ENCODE measurements at regions not wholly inside any gene's neighbourhood (a gene's known extent, or its start where the extent isn't known, plus 50 kb on each side); places are given as distances from the start of the nearest gene placed in this dataset.

DNA sequence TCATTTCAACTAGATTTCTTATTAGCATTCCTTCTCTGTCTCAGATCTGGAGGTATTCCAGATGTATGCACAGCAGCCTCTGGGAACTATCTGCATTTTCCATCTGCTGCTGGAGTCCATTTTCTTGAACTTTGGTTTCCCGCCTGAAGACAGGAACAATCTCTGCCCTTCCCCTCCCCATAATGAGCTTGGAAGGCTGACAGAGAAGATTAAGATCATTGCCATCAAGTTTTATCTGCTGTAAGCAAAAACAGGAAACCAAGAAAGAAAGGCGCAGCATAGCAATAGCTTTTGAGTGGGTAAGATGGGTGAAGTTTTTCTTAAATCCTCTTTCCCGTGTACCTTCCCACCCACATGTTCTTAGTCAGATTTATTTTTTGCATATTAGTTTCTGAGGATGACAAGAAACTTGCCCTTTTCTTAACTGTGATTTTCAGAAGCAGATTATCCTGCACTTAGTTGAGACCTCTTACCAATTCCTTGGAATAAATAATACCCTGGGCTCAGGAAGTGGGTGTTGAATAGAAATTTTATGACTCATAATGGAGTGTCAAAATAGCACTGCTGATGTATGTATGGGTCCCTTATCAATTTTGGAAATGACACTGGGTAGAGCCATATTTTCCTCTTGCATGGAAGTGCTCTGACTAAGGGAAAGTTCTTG lies 78.3 kb downstream of the CT47B1 start:
- no peak overlapping the region for H3K4me3 ChIP-seq (ENCODE audit: low read depth, low read length)
- POLR2A ChIA-PET, result no interaction called here
- H3K4me1 Mint-ChIP-seq (ENCODE audit: low read depth, unreplicated experiment), result no peaks in the 10 kb centered on the region
- H3K9me3 Mint-ChIP-seq (ENCODE audit: unreplicated experiment), result no peaks in the 10 kb centered on the region
- CTCF ChIA-PET, result no interaction called here
- H3K36me3 Mint-ChIP-seq (ENCODE audit: insufficient read depth, unreplicated experiment), result no peaks in the 10 kb centered on the region
- TF ChIP-seq, protein P1, sequence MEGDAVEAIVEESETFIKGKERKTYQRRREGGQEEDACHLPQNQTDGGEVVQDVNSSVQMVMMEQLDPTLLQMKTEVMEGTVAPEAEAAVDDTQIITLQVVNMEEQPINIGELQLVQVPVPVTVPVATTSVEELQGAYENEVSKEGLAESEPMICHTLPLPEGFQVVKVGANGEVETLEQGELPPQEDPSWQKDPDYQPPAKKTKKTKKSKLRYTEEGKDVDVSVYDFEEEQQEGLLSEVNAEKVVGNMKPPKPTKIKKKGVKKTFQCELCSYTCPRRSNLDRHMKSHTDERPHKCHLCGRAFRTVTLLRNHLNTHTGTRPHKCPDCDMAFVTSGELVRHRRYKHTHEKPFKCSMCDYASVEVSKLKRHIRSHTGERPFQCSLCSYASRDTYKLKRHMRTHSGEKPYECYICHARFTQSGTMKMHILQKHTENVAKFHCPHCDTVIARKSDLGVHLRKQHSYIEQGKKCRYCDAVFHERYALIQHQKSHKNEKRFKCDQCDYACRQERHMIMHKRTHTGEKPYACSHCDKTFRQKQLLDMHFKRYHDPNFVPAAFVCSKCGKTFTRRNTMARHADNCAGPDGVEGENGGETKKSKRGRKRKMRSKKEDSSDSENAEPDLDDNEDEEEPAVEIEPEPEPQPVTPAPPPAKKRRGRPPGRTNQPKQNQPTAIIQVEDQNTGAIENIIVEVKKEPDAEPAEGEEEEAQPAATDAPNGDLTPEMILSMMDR (IDR thresholded peaks at IDR 0.05; ENCODE audit: insufficient read depth in 1 of 2, low read depth in 1 of 2, low read length in 1 of 2, severe bottlenecking in 1 of 2, unreplicated experiment in 1 of 2), result no peak
- no peak overlapping the region for H3K4me3 Mint-ChIP-seq (ENCODE audit: unreplicated experiment)
- no peak for DNase-seq
- no peaks in the 10 kb centered on the region for H3K36me3 ChIP-seq (ENCODE audit: control insufficient read depth, insufficient read depth, low read length)
- H3K4me1 ChIP-seq, result no peaks in the 10 kb centered on the region
- no TSS peak for BruUV-seq (replicated peaks)
- no peak overlapping the region for H3K27ac Mint-ChIP-seq (ENCODE audit: unreplicated experiment)
- H3K27me3 Mint-ChIP-seq (ENCODE audit: insufficient read depth, unreplicated experiment), result no peaks in the 10 kb centered on the region
- H3K9me3 ChIP-seq, result no peaks in the 10 kb centered on the region
- H3K27me3 ChIP-seq (replicated peaks; ENCODE audit: control insufficient read depth, insufficient read depth, low read length), result no peaks in the 10 kb centered on the region
- intact Hi-C loops (cut with micrococcal nuclease; ENCODE audit: unreplicated experiment), result loop anchor here (10.0 kb wide), 1 partner anchor 507 kb away; no protein-coding TSS in a partner anchor

DNA sequence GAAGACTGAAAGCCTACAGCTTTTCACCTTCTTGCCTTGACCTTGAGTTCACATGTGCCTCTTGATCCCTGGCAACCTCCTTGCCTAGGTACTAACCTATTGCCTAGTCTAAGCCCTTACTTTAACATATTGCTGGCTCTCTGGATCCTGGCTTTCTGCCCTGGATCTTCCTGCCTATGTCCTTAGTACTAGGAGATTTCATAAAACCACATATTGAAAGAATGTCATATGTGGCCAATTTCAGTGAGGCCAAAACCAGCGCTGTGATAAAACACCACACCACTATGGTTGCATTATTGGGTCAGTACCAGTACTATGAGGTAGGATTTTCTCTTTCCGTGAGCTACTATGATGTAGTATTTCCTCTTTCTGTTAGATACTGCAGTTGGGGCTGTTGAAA lies 80.4 kb downstream of the CT47B1 start:
- ChIA-PET CTCF (no interaction called here), POLR2A (no interaction called here)
- Histone ChIP-seq H3K9me3 (no peaks in the 10 kb centered on the region), H3K27me3 (replicated peaks; ENCODE audit: control insufficient read depth, insufficient read depth, low read length) (no peaks in the 10 kb centered on the region), H3K4me3 (ENCODE audit: low read depth, low read length) (no peak overlapping the region), H3K36me3 (ENCODE audit: control insufficient read depth, insufficient read depth, low read length) (no peaks in the 10 kb centered on the region), H3K4me1 (no peaks in the 10 kb centered on the region)
- Mint-ChIP-seq H3K27me3 (ENCODE audit: insufficient read depth, unreplicated experiment) (peaks cover 3% of the 10 kb centered on the region), H3K4me1 (ENCODE audit: low read depth, unreplicated experiment) (no peaks in the 10 kb centered on the region), H3K27ac (ENCODE audit: unreplicated experiment) (no peak overlapping the region), H3K4me3 (ENCODE audit: unreplicated experiment) (no peak overlapping the region), H3K36me3 (ENCODE audit: insufficient read depth, unreplicated experiment) (no peaks in the 10 kb centered on the region), H3K9me3 (ENCODE audit: unreplicated experiment) (no peaks in the 10 kb centered on the region)
- BruUV-seq (replicated peaks), result no TSS peak
- no peak for DNase-seq
- TF ChIP-seq, protein P1 (IDR thresholded peaks at IDR 0.05; ENCODE audit: insufficient read depth in 1 of 2, low read depth in 1 of 2, low read length in 1 of 2, severe bottlenecking in 1 of 2, unreplicated experiment in 1 of 2), result no peak
- intact Hi-C loops (cut with micrococcal nuclease; ENCODE audit: unreplicated experiment), result loop anchor here (10.0 kb wide), 1 partner anchor 510 kb away; no protein-coding TSS in a partner anchor

DNA sequence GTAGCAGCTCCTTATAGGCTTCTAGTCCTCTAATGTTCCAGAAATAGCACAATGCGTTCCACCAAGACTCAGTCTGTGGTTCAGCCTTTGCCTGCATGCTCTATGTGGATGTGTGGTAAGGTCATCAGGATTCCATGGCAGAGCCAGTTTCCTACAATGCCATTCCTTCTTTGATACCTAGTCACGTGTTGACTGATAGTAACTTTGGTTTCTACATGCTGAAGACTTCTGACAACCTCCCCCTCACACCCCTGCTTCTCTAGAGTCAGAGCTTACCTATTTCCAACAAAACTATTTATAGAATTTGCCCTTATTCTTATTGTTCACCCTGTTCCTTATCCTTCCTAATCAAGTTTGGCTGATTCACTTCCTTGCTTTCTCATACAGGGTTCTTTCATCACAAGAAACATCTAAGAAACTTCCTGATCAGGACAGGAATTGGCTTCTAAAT lies 81.1 kb downstream of the CT47B1 start:
- ChIA-PET POLR2A (no interaction called here), CTCF (no interaction called here)
- TF ChIP-seq, protein P1 (IDR thresholded peaks at IDR 0.05; ENCODE audit: insufficient read depth in 1 of 2, low read depth in 1 of 2, low read length in 1 of 2, severe bottlenecking in 1 of 2, unreplicated experiment in 1 of 2), result no peak
- no peaks in the 10 kb centered on the region for H3K9me3 Mint-ChIP-seq (ENCODE audit: unreplicated experiment)
- Histone ChIP-seq H3K4me1 (no peaks in the 10 kb centered on the region), H3K27me3 (replicated peaks; ENCODE audit: control insufficient read depth, insufficient read depth, low read length) (no peaks in the 10 kb centered on the region), H3K36me3 (ENCODE audit: control insufficient read depth, insufficient read depth, low read length) (no peaks in the 10 kb centered on the region), H3K9me3 (no peaks in the 10 kb centered on the region), H3K4me3 (ENCODE audit: low read depth, low read length) (no peak overlapping the region)
- no peak overlapping the region for H3K4me3 Mint-ChIP-seq (ENCODE audit: unreplicated experiment)
- no peaks in the 10 kb centered on the region for H3K4me1 Mint-ChIP-seq (ENCODE audit: low read depth, unreplicated experiment)
- no peaks in the 10 kb centered on the region for H3K36me3 Mint-ChIP-seq (ENCODE audit: insufficient read depth, unreplicated experiment)
- H3K27me3 Mint-ChIP-seq (ENCODE audit: insufficient read depth, unreplicated experiment), result peaks cover 3% of the 10 kb centered on the region
- intact Hi-C loops (cut with micrococcal nuclease; ENCODE audit: unreplicated experiment), result loop anchor here (10.0 kb wide), 1 partner anchor 510 kb away; no protein-coding TSS in a partner anchor
- no TSS peak for BruUV-seq (replicated peaks)
- H3K27ac Mint-ChIP-seq (ENCODE audit: unreplicated experiment), result no peak overlapping the region
- no peak for DNase-seq

Measured in Caco-2 (cell line).